H1 (cell line): ENCODE measurements at regions not wholly inside any gene's neighbourhood (a gene's known extent, or its start where the extent isn't known, plus 50 kb on each side); places are given as distances from the start of the nearest gene placed in this dataset.

Experiments used
- CTCF ChIA-PET: fragments of 300-600 bp; sonication (Branson Sonifier 250); formaldehyde crosslinking; loops from one replicate; lab custom pipeline; 2021; ENCODE audit not compliant: partially characterized antibody; lab: Charles Lee
- POLR2A ChIA-PET: fragments of 300-600 bp; sonication (Branson Sonifier 250); formaldehyde crosslinking; loops from one replicate; lab custom pipeline; 2021; ENCODE audit warnings: inconsistent platforms; ENCODE audit not compliant: partially characterized antibody; lab: Charles Lee
- DNase-seq, 2 experiments: peaks; one replicate each; pipeline versions ENCODE4 v3.0.0 to v3.0.0-alpha.2; 2010 to 2022; ENCODE audit warnings: low spot score in 2 of 2, low read depth in 1 of 2, mixed read lengths in 1 of 2
- FAIRE-seq: peaks from 2 replicates; lab custom pipeline; 2011; peaks lifted over from hg19 to GRCh38; lab: Jason Lieb, UNC
- H2AFZ ChIP-seq: 2 replicates; pipeline ENCODE4 v1.8.1; 2012; ENCODE audit warnings: low read length, inconsistent platforms
- H2AK5ac ChIP-seq: 2 replicates; pipeline ENCODE4 v1.6.1; 2013; ENCODE audit warnings: low read depth, low read length
- H2BK120ac ChIP-seq: replicated peaks from 2 replicates; pipeline ENCODE3; 2013; ENCODE audit warnings: low read depth, low read length, inconsistent platforms
- H2BK12ac ChIP-seq: 2 replicates; pipeline ENCODE4 v1.6.1; 2013; ENCODE audit warnings: low read depth, low read length
- H2BK15ac ChIP-seq: 2 replicates; pipeline ENCODE4 v1.6.1; 2013; ENCODE audit warnings: low read length
- H2BK20ac ChIP-seq: 2 replicates; pipeline ENCODE4 v1.6.1; 2013; ENCODE audit warnings: low read length
- H2BK5ac ChIP-seq: 2 replicates; pipeline ENCODE4 v1.6.1; 2013; ENCODE audit warnings: low read depth, low read length
- H3K14ac ChIP-seq: 2 replicates; pipeline ENCODE4 v1.6.1; 2013; ENCODE audit warnings: inconsistent platforms; ENCODE audit not compliant: insufficient read length
- H3K18ac ChIP-seq: 2 replicates; pipeline ENCODE4 v1.6.1; 2013; ENCODE audit warnings: low read length; ENCODE audit errors: extremely low read depth
- H3K23ac ChIP-seq: 2 replicates; pipeline ENCODE4 v1.6.1; 2013; ENCODE audit warnings: inconsistent platforms; ENCODE audit not compliant: insufficient read length
- H3K23me2 ChIP-seq: 2 replicates; pipeline ENCODE4 v1.6.1; 2013; ENCODE audit warnings: low read depth, low read length
- H3K27ac ChIP-seq: 2 replicates; pipeline ENCODE4 v1.6.1; 2011; ENCODE audit warnings: low read depth, low read length, inconsistent platforms
- H3K27me3 ChIP-seq, 4 experiments: replicated peaks in 1 of 4; 1 replicate in 1 of 4; 2 replicates in 3 of 4; pipeline versions ENCODE4 v1.6.1 to v1.8.1; 2011 to 2013; ENCODE audit warnings: low read length in 3 of 4, mild to moderate bottlenecking in 3 of 4, inconsistent platforms in 2 of 4, mixed read lengths in 2 of 4, moderate library complexity in 1 of 4; ENCODE audit not compliant: control insufficient read depth in 3 of 4, insufficient read depth in 3 of 4; ENCODE audit errors: extremely low read depth in 1 of 4
- H3K36me3 ChIP-seq, 4 experiments: 2 replicates each; pipeline versions ENCODE4 v1.6.1 to v1.8.1; 2011 to 2013; ENCODE audit warnings: mild to moderate bottlenecking in 4 of 4, low read length in 3 of 4, moderate library complexity in 2 of 4, control low read depth in 1 of 4, inconsistent platforms in 1 of 4; ENCODE audit not compliant: insufficient read depth in 4 of 4, control insufficient read depth in 2 of 4
- H3K4ac ChIP-seq: replicated peaks from 2 replicates; pipeline ENCODE3; 2013; ENCODE audit warnings: low read length, low read depth, mixed read lengths, inconsistent platforms; ENCODE audit not compliant: insufficient read length
- H3K4me1 ChIP-seq, 4 experiments: replicated peaks in 1 of 4; 1 replicate in 1 of 4; 2 replicates in 3 of 4; pipeline versions ENCODE4 v1.6.1 to v1.8.1; 2011 to 2013; ENCODE audit warnings: low read length in 3 of 4, inconsistent platforms in 2 of 4, mixed read lengths in 1 of 4; ENCODE audit not compliant: insufficient read depth in 4 of 4, control insufficient read depth in 3 of 4
- H3K4me2 ChIP-seq, 2 experiments: 2 replicates each; pipeline versions ENCODE4 v1.6.1 to v1.8.1; 2011 to 2013; ENCODE audit warnings: low read depth in 2 of 2, low read length in 2 of 2, control low read depth in 1 of 2, inconsistent platforms in 1 of 2, mild to moderate bottlenecking in 1 of 2; ENCODE audit not compliant: insufficient read depth in 1 of 2
- H3K4me3 ChIP-seq, 4 experiments: fragments of 200-600, 300-600 bp in 1 of 4; sonication (generic), shearing (Covaris generic), sonication (Bioruptor Twin) in 1 of 4; 2 replicates each; pipeline versions ENCODE4 v1.5.1 to v1.8.1; 2011 to 2016; ENCODE audit warnings: low read length in 4 of 4, low read depth in 3 of 4, control low read depth in 2 of 4, inconsistent platforms in 2 of 4, mild to moderate bottlenecking in 2 of 4, mixed read lengths in 1 of 4, moderate library complexity in 1 of 4; ENCODE audit not compliant: insufficient read depth in 2 of 4; ENCODE audit errors: extremely low read depth in 1 of 4
- H3K56ac ChIP-seq: replicated peaks from 2 replicates; pipeline ENCODE3; 2013; ENCODE audit warnings: low read depth, mild to moderate bottlenecking, mixed read lengths, low read length, inconsistent platforms; ENCODE audit not compliant: insufficient read length
- H3K79me1 ChIP-seq: 2 replicates; pipeline ENCODE4 v1.6.1; 2013; ENCODE audit warnings: low read depth, low read length, control low read depth
- H3K79me2 ChIP-seq, 2 experiments: 2 replicates each; pipeline versions ENCODE4 v1.6.1 to v1.8.1; 2012 to 2013; ENCODE audit warnings: low read length in 2 of 2, mild to moderate bottlenecking in 2 of 2, inconsistent platforms in 1 of 2; ENCODE audit not compliant: insufficient read depth in 2 of 2, control insufficient read depth in 1 of 2
- H3K9ac ChIP-seq, 4 experiments: replicated peaks in 1 of 4; 1 replicate in 1 of 4; 2 replicates in 3 of 4; pipeline versions ENCODE4 v1.6.1 to v1.8.1; 2011 to 2013; ENCODE audit warnings: low read depth in 3 of 4, low read length in 3 of 4, control low read depth in 2 of 4, mild to moderate bottlenecking in 2 of 4, moderate library complexity in 2 of 4, inconsistent platforms in 1 of 4; ENCODE audit errors: extremely low read depth in 1 of 4
- H3K9me3 ChIP-seq, 2 experiments: 2 replicates each; pipeline versions ENCODE4 v1.6.1 to v1.8.1; 2012 to 2013; ENCODE audit warnings: mild to moderate bottlenecking in 2 of 2, moderate library complexity in 2 of 2, control low read depth in 1 of 2, inconsistent platforms in 1 of 2, low read depth in 1 of 2, low read length in 1 of 2, mixed read lengths in 1 of 2; ENCODE audit not compliant: insufficient read depth in 2 of 2
- H4K20me1 ChIP-seq, 2 experiments: replicated peaks in 1 of 2; 2 replicates each; pipeline versions ENCODE3 to v1.8.1; 2011 to 2013; ENCODE audit warnings: inconsistent platforms in 2 of 2, low read length in 2 of 2, mild to moderate bottlenecking in 1 of 2; ENCODE audit not compliant: insufficient read depth in 2 of 2, control insufficient read depth in 1 of 2
- H4K5ac ChIP-seq: 2 replicates; pipeline ENCODE4 v1.6.1; 2013; ENCODE audit warnings: low read length, low read depth, mixed read lengths, inconsistent platforms; ENCODE audit not compliant: insufficient read length
- H4K8ac ChIP-seq: 2 replicates; pipeline ENCODE4 v1.8.0; 2013; ENCODE audit warnings: mild to moderate bottlenecking, moderate library complexity, low read length, inconsistent platforms; ENCODE audit not compliant: insufficient read depth; ENCODE audit errors: extremely low read depth
- H4K91ac ChIP-seq: replicated peaks from 2 replicates; pipeline ENCODE3; 2013; ENCODE audit warnings: low read length, mixed read lengths, inconsistent platforms; ENCODE audit not compliant: insufficient read length
- ASH2L ChIP-seq: fragments of 200-600, 300-600 bp; sonication (generic); IDR thresholded peaks from one replicate; pipeline ENCODE4 v1.7.1; 2017; ENCODE audit warnings: low read length
- BCL11A ChIP-seq, 2 experiments: IDR thresholded peaks; one replicate each; pipeline ENCODE4 v1.6.1; 2011; ENCODE audit warnings: low read depth in 2 of 2, low read length in 2 of 2, mild to moderate bottlenecking in 2 of 2
- CBX5 ChIP-seq: fragments of 300-800, 300-1000 bp; sonication (generic); IDR thresholded peaks from 2 replicates; pipeline ENCODE4 v1.7.1; 2016; ENCODE audit warnings: antibody characterized with exemption, low read length, low read depth
- CBX8 ChIP-seq: fragments of 300-800, 300-1000 bp; sonication (generic); IDR thresholded peaks from 2 replicates; pipeline ENCODE4 v1.7.1; 2016; ENCODE audit warnings: low read depth, low read length, borderline replicate concordance
- CREB1 ChIP-seq: IDR thresholded peaks from 2 replicates; pipeline ENCODE4 v1.6.1; 2012; ENCODE audit warnings: inconsistent platforms
- EGR1 ChIP-seq: IDR thresholded peaks from 2 replicates; pipeline ENCODE4 v1.6.1; 2011; ENCODE audit warnings: low read depth, low read length, borderline replicate concordance
- FOSL1 ChIP-seq: IDR thresholded peaks from 2 replicates; pipeline ENCODE4 v1.6.1; 2011; ENCODE audit warnings: mild to moderate bottlenecking, low read depth, low read length, moderate library complexity; ENCODE audit not compliant: insufficient read depth
- HDAC6 ChIP-seq: IDR thresholded peaks from one replicate; pipeline ENCODE4 v1.7.1; 2012; ENCODE audit warnings: low read depth, mild to moderate bottlenecking, inconsistent platforms, low read length, moderate library complexity
- JUN ChIP-seq: IDR thresholded peaks from 2 replicates; pipeline ENCODE4 v1.6.1; 2011; ENCODE audit warnings: low read depth, mild to moderate bottlenecking, improper control_type of control experiment, low read length
- NRF1 ChIP-seq: IDR thresholded peaks from 2 replicates; pipeline ENCODE4 v1.6.1; 2011; ENCODE audit warnings: mild to moderate bottlenecking, low read depth, low read length, improper control_type of control experiment
- PHF8 ChIP-seq: fragments of 200-600 bp; sonication (generic); conservative IDR thresholded peaks from 2 replicates; pipeline ENCODE4 v1.7.1; 2012; ENCODE audit warnings: low read depth, mild to moderate bottlenecking, inconsistent platforms, low read length, moderate library complexity
- POU5F1 ChIP-seq: IDR thresholded peaks from 2 replicates; pipeline ENCODE4 v1.6.1; 2011; ENCODE audit warnings: low read depth, mild to moderate bottlenecking, low read length, moderate library complexity
- RAD21 ChIP-seq, 2 experiments: IDR thresholded peaks in 1 of 2; conservative IDR thresholded peaks in 1 of 2; 2 replicates each; pipeline ENCODE4 v1.6.1; 2011; ENCODE audit warnings: low read depth in 2 of 2, low read length in 2 of 2, improper control_type of control experiment in 1 of 2, inconsistent platforms in 1 of 2, mild to moderate bottlenecking in 1 of 2, moderate library complexity in 1 of 2
- SP1 ChIP-seq: IDR thresholded peaks from 2 replicates; pipeline ENCODE4 v1.6.1; 2011; ENCODE audit warnings: low read depth, low read length
- SP4 ChIP-seq: IDR thresholded peaks from 2 replicates; pipeline ENCODE4 v1.6.1; 2012; ENCODE audit warnings: low read length, inconsistent platforms
- SUZ12 ChIP-seq: fragments of 200-600 bp; sonication (generic); IDR thresholded peaks from 2 replicates; pipeline ENCODE4 v1.6.1; 2012; ENCODE audit warnings: mild to moderate bottlenecking, inconsistent platforms, low read length, moderate library complexity, mixed read lengths
- WGBS, 2 experiments: shearing (Covaris generic) in 1 of 2; methylation state at CpG; one replicate each; pipeline versions ENCODE4 v1.1.6 to v1.1.7; 2013 to 2015; ENCODE audit warnings: low lambda C conversion rate in 2 of 2, mixed read lengths in 2 of 2, inconsistent platforms in 1 of 2, low coverage in 1 of 2, missing lambda C conversion rate in 1 of 2; ENCODE audit not compliant: insufficient replicate concordance in 2 of 2, insufficient coverage in 1 of 2, insufficient read length in 1 of 2; ENCODE audit errors: extremely low coverage in 1 of 2, missing lambda C conversion rate in 1 of 2; 5-methylcytosine and 5-hydroxymethylcytosine counted together

DNA sequence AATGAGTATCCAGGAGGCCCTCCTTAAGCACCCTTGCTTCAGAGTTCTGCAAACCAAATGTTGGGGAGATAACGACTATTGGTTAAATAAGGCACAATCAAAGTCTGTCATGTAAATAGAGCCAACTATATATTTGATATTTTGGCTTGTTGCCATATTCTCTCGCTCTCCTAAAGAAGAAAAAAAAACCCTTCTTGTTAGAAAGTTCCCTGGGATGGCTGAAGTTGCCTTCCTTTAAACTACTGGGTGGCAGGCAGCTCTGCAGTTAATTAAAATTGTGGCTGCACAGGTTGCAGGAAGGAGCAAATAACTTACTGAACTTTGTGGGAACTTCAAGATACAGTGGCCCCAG, 227.0 kb upstream of the ANKRD55 start:
- Histone ChIP-seq H3K4ac (no peak overlapping the region), H3K27ac (no peak overlapping the region), H3K79me2 (no peaks in the 10 kb centered on the region), H3K14ac (no peak overlapping the region), H4K20me1 (no peaks in the 10 kb centered on the region), H2BK12ac (no peak overlapping the region), H3K36me3 (no peaks in the 10 kb centered on the region), H2BK120ac (no peak overlapping the region), H3K4me1 (peaks cover 2 to 9% (median 5%) of the 10 kb centered on the region in 4 experiments; a peak in 6 of 7 replicates), H3K56ac (no peak overlapping the region), H3K23ac (no peak overlapping the region), H2BK20ac (no peak overlapping the region), H4K5ac (no peak overlapping the region), H3K23me2 (no peaks in the 10 kb centered on the region; the same call in 1 of the 2 replicates), H2BK5ac (no peak overlapping the region), H3K9ac (no peak overlapping the region), H3K4me3 (no peak overlapping the region), H4K91ac (no peak overlapping the region), H4K8ac (no peak overlapping the region), H3K18ac (no peak overlapping the region), H3K4me2 (no peak overlapping the region), H3K79me1 (no peaks in the 10 kb centered on the region), H3K27me3 (no peaks in the 10 kb centered on the region), H2AK5ac (no peak overlapping the region), H2AFZ (no peak overlapping the region), H3K9me3 (no peaks in the 10 kb centered on the region), H2BK15ac (no peak overlapping the region)
- WGBS, 2 experiments: 83% methylated on average over 2 of the region's 2 CpGs; no CpG with 5 or more reads in 1 of the 2 experiments
- no peak for DNase-seq
- ChIA-PET CTCF (interaction anchor here (0.6 kb wide), 1 partner anchor 693 kb away, joined by 3 read pairs; no protein-coding TSS in a partner anchor), POLR2A (no interaction called here)
- no peak for FAIRE-seq
- TF ChIP-seq SP1: no peak
- no peak for TF ChIP-seq CBX5
- no peak for TF ChIP-seq POU5F1
- no peak for TF ChIP-seq CBX8
- TF ChIP-seq RAD21 (IDR thresholded peaks at IDR 0.05 in 1 of 2, conservative IDR thresholded peaks at IDR 0.05 in 1 of 2; ENCODE audit: low read depth in 2 of 2, low read length in 2 of 2): no peak
- TF ChIP-seq SUZ12: no peak
- no peak for TF ChIP-seq SP4
- no peak for TF ChIP-seq PHF8
- no peak for TF ChIP-seq NRF1
- no peak for TF ChIP-seq ASH2L
- TF ChIP-seq CREB1: no peak
- no peak for TF ChIP-seq EGR1
- TF ChIP-seq JUN: no peak
- no peak for TF ChIP-seq HDAC6
- TF ChIP-seq BCL11A (IDR thresholded peaks at IDR 0.05; ENCODE audit: low read depth in 2 of 2, low read length in 2 of 2): no peak
- no peak for TF ChIP-seq FOSL1
